GM18511 (cell line): ENCODE measurements at regions not wholly inside any gene's neighbourhood (a gene's known extent, or its start where the extent isn't known, plus 50 kb on each side); places are given as distances from the start of the nearest gene placed in this dataset.
"Not testable (repeated sequence)": the region's sequence is repeated elsewhere in the genome, so short reads cannot be mapped to it uniquely, and the experiment has no call there.

ENCODE experiments used
- ATAC-seq: cut with Tn5 transposase; IDR thresholded peaks from one replicate; pipeline ENCODE4 v1.9.1; 2021; ENCODE audit warnings: mild to moderate bottlenecking, moderate library complexity; ENCODE audit not compliant: unreplicated experiment

DNA sequence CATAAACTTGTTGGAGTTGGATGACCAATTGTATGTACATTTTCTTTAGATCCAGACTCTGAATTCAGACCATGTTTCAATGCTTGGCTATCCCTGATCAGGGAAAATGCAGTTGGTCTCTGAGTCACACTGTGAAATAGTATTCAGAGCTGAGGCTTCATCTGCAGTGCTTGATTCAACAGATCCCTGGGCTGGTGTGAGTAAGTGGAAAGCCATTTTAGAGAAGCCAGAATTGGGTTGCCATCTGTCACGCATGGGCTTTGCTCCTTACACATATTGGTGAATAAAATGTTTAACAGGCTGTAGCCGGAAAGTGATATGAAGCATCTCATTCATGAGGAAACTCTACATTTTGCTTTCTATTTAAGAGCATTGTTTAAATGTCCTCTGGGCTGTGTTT lies 50.0 kb upstream of the ACYP2 start:
- no peak for ATAC-seq

DNA sequence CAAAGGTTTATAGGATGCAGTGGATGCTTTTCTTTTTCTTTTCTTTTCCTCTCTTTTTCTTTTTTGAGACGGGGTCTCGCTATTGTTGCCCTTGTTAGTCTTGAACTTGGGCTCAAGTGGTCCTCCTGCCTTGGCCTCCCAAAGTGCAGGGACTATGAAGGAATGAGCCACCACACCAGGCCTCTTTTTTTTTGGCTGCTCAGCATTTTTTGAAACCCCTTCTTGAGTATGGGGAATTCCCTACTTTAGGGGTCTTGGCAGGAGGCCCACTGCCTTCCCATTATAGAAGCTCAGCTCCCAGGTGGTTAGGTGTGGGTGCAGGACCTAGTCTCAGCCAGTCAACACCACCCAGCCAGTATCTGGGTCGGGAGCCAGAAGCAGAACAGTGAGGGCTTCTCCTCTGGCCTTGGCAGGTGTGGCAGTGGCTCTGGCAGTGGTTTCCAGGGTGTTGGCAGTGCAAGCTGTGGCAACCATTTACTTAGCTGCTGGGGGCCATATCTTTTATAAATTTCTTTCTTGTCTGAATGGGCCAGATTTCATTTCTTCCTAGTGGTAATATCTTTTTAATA lies 51.4 kb upstream of the ACYP2 start:
- ATAC-seq = no peak

DNA sequence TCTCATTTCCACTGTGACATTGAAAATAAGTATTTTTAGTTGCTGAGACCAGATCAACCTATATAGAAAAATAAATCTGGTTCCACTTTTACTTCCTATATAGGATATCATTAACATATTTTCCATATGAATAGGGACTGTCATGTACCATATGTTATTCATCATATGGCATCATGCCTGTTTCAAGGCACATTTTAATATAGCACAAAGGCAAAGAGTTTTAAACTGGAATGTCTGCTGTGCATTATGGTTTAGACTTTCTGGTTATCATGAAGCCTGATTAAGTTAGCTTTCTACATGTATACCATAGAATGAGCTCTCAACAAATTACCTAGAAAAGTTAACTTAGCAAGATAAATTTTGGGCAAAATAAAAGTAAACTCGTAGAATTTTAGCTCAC lies 53.0 kb upstream of the ACYP2 start:
- ATAC-seq = no peak

DNA sequence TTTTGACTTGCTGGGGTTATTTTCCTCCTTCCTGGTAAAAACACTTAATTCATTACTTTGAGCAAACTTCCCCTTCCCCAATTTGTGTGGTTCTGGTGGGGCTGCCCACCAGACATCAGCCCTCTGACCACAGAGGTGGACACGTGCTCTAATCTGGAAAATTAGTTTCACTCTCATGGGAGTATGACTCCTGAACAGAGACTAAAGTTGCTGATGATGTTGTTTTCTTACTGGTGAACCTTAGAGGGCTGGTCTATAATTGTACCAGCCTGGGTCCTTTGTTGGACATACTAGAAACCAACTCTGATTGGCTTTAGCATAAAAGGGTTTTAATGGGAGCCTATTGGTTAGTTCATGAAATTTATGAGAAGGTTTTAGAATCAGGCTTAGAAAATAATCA lies 54.1 kb upstream of the ACYP2 start:
- no peak for ATAC-seq

DNA sequence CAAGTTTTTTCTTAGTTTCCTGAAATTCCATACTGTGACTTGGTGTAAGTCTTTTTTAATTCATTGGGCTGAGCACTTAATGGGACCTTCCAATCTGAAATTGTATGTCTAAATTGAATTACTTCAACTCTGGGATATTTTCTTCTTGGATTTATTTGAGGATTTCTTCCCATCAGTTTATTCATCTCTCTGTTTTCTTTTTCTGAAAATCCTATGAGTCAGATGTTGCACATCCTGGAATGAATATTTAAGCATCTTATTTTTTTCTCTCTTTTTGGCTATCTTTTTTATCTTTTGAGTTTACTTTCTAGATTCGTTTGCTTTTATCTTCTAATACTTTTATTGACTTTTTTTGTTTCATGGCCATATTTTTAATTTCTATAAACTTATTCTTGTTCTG lies 55.4 kb upstream of the ACYP2 start:
- no peak for ATAC-seq

DNA sequence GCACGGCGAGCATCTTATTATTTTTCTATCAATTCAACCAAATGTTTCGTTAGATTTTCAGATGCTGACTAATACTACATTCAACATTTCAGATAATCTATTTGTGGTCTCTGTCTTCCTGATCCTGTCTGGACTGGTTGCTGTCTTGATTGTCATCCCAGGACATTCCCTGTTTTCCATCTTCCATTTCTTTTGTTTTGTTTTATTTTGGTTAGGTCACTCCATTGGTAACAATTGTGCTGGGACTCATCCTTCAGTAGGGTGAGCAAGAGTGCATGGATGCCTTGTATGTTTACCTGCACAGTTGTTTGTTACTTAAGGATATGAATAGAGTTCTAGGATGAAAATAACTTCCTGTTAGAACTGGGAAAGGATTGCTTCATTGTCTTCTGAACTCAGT lies 55.9 kb upstream of the ACYP2 start:
- no peak for ATAC-seq

DNA sequence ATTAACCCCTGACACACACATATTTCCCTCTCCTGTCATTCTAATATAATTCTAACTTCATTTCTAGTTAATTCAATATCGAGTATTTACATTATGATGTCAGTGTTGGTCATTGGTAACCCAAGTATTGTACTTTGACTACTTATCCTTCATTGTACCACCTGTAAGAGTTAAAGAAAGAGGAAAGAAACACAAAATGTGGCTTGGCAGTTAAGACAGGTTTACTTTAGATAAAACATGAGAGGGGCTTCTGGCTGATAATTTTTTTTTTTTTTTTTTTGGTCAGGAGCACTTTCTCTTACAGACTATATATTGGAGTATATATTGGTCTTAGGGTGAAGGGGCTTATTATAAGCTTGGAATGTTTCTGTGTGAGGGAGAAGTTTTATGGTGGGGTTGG lies 57.0 kb upstream of the ACYP2 start:
- no peak for ATAC-seq

DNA sequence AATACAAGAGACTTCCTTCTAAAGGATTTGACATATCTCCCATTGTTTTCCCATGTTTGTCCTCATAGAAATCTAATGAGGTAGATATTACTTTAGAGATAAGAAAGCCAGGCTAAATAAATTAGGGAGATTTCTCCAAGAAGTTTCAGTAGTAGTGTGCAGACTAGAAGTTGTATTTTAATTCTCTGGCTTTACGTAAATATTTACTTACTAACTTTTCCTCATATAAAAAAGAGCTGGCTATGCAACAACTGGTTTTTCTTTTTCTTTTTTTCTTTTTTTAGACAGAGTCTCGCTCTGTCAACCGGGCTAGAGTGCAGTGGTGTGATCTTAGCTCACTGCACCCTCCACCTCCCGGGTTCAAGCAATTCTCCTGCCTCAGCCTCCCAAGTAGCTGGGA lies 60.6 kb upstream of the ACYP2 start:
- no peak for ATAC-seq

DNA sequence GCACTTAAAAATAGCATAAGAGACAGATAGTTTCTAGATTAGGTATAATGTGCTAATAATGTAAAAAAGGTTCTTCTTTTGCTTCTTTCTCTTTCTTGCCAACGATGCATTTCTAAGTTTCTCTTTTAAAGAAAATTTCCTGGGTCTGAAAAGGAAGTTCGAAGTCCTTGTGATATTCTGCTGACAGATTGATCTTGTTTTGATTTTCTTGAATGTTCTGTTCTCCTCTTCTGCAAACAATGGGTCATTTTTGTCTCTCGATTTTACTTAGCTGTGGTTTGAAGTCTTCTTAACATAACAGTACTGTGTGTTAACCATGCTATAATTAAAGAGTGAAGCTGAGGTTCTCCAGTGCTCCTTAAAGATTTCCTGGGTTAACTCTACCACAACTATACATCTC lies 61.1 kb upstream of the ACYP2 start:
- ATAC-seq = peak; percentile 64

DNA sequence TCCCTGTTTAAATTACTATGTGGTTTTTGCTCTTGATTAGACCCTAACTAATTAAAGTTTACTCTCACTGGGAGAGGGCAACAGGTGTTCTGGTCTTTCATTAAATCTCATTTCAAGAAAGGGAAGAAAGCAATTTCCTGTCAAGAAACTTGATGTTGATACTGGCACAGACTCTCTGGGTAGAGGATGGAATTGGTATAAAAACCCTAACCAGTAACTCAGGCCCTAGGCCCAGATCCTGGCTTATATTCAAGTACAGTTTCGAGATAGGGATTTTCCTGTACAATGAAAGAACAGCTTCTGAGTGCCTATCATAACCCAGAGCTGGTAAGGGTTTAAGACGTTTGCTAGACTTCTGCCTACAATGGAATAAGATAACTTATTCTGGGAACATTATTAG lies 61.6 kb upstream of the ACYP2 start:
- peak; percentile 55 for ATAC-seq

DNA sequence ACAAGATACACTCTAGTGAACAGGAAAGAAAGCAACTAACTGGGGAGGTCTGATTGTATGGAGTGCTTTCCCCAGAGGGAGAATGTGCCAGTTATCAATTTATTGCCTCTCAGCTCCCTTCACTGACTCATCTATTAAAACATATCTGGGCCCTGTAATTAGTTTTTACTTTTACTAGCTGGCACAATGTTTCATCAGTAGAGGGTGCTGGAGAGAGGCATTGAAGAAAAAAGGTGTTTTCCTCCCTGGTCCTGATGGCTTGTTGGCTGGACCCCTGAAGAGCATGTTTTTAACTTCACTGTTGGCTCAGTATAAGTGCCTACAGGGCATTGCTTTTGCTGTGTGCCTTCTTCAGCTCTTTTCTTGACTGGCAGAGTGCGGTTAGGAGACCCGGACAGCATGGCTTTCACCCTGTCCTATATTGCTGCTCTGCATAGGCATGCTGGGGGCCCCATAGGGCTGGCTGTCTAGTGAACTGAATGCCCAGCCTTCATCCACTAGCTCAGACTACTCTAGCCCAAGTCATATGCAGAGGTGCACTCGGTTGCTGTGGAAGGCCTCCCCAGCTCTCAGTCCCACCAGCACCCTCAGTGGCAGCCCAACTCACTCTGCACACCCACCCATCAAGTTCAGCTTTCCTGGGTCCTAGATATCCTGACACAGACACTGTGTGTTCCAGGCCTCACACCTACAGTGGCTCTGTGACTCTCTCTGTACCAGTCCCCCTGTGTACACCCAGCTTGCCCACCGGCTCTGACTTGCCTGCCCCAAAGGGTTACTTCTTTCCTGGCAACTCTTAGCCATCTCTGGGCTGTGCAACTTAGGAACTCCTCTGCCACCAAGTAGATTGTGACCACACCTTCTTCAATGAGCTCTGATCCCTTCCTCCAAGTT lies 62.3 kb upstream of the ACYP2 start:
- peak; percentile 34 for ATAC-seq

DNA sequence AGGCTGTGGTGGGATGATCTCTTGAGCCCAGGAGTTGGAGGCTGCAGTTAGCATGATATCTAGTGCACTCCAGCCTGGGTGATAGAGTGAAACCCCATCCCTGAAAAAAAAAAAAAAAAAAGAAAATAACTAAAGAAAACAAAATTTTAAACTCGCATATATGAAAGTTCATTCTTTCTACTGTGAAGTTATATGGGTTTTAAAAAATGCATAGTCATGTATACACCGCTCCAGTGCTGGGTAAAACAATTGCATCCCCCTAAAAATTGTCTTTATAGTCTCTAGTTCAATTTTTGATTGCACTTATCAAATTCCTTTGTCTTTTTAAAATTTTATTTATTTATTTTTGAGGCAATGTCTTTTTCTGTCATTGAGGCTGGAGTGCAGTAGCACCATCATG lies 65.0 kb upstream of the ACYP2 start:
- ATAC-seq = no peak

DNA sequence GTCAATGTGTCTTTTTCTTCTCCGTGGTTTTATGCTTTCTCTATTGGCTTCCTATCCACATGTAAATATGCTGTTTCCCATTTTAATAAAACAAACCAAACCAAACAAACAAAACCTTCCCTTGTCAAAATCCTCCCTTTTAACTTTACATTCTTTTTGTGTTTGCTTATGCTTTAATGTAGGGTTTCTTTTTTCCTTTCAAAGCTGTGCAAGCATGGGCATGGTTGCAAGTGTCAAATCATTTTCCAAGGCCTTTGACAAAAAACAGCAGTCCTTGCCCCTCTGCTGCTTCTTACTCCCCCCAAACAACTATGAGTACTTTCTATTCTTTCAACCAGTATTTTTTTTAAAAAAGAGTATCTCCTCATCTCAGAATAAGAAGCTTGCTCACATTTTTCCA lies 66.0 kb upstream of the ACYP2 start:
- no peak for ATAC-seq

DNA sequence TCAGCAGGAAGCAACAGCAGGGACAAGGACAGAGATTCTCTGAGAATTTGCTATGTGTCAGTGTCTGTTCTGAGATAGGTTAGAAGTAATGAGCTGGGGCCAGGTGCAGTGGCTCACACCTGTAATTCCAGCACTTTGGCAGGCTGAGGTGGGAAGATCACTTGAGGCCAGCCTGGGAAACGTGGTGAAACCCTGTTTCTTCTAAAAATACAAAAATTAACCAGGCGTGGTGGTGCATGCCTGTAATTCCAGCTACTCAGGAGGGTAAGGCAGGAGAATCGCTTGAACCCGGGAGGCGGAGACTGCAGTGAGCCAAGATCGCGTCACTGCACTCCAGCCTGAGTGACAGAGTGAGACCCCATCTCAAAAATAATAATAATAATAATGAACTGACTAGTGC lies 66.5 kb upstream of the ACYP2 start:
- not testable (repeated sequence) for ATAC-seq

DNA sequence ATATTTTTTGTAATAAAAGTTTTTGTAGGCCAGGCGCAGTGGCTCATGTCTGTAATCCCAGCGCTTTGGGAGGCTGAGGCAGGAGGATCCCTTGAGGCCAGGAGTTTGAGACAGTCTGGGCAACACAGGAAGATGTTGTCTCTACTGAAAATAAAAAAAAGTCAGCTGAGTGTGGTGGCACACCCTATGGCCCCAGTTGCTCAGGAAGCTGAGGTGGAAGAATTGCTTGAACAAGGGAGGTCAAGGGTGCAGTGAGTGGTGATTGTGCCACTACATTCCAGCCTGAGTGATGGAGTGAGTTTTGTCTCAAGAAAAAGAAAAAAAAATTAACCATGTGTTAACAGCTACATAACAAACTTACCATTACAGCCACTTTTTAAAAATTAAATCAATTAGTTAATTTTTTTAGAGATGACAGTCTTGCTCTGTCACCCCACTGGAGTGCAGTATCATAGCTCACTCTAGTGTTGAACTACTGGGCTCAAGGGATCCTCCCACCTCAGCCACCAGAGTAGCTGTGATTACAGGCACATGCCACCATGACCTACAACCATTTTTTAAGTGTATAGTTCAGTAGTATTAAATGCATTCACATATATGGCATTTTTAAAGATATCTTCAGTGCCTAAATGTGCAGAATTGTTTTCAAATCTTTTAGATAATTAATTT lies 67.2 kb upstream of the ACYP2 start:
- ATAC-seq = no peak

DNA sequence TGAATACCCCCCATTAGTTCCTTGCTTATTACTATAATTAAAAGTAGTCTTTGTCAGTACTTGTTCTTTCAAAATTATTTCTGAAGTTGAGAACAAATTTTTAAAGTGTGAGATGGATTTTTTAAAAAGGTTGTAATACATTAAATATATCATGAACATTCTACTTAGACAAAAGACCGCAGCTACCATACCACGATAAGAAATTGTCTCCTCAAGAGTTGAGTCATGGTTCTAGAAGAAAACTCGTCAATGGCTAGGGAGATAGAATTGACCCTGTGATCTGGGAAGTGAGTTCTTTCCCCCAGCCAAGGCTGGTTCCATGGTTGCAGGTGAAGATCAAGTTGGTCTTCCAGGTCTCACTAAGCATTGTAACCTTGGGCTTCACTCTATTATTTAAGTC lies 67.8 kb upstream of the ACYP2 start:
- ATAC-seq = no peak

DNA sequence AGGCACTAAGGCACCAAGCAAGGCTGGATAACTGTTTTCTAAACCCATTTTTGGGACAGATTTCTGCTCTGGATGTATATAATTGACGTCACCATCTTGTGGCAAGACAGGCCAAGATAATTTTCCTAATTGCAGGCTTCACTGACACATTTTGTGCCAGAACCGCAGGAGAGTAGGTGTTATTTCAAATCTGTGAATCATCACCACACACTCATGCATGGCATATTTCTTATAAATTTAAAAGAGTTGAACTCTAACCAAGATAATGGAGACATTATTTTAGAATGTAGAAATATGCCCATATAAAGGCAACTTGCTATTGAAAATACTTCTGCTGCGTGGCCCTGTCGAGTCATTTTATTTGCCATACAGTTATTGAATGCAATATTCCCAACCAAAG lies 68.3 kb upstream of the ACYP2 start:
- ATAC-seq = no peak

DNA sequence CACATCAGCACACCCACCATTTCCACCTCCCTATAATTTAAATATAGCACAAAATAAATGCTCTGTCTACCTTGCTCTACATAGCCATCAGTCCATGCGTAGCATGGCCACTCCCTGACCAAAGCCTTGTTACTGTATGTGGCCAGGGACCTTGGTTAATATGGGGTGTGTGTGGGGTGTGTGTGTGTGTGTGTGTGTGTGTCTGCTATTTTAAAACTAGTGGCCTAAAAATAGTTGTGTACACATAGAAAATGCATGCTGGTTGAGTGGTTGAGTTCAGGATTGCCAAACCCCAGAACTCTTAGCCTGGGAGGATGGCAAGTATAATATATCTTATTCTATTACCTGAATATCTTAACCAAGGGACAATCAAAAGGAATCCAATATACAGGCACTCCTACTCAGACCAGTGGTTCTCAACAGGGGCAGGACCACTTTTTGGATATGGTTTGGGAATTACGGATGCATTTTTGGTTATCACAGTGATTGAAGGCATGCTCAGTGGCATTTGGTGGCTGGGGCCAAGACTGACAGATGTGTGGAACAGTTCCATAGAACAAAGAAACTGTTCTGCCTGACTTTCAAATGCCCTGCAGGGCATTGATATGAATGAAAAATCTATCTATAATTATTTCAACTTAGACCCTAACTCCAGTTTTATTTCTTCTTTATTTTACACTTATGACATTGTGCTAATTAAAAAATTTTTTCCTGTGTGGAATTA lies 72.3 kb upstream of the PSME4 start:
- no peak for ATAC-seq

DNA sequence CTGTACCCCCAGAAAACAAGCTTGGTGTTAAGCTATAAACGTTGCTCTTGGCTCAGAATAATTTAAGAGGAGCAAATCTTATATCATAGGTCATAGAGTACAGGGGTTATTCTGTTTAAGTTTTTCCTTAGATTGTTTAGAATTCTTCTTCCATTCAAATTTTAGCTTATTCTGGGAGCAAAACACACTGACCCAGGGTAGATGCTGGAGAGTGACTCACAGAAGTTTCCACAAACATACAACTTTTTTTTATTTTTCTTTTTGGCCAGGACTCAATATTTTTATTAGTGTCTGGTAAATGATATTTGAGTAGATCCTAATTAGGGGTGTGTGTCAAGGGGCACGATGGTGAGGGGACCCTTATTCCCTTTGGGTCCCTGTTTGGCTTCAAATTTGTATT lies 71.5 kb upstream of the PSME4 start:
- no peak for ATAC-seq

DNA sequence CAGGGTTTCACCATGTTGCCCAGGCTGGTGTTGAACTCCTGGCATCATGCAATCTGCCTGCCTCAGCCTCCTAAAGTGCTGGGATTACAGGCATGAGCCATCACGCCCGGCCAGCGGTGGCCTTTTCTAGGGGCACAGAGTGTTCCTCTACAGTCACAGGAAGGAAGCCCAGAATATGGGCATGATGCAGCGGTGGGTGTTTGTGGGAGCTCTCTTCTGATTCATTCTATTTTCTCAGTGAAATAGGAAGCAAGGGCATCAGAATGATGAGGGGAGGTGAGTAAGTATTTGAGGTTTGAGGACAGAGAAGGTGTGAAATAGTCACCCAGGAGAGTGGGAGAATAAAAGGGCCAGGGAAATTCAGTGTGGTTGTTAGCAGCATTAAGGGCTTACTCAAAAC lies 70.3 kb upstream of the PSME4 start:
- no peak for ATAC-seq

DNA sequence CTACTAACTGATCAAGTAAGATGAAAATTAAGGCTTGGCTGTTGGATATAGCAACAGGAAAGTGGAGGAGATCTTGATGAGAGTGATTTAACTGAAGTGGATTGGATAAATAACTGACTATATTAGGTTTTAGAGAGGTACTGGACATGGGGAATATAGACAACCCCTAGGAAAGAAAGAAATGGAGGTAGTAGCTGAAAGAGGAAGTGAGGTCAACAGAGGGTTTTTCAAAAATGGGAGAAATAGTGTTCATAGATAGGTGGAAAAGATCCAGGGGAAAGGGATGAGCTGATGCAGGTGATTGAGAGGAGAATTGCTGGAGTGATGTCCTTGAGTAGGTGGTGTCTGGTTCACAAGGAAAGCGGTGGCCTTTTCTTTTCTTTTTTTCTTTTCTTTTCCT lies 69.9 kb upstream of the PSME4 start:
- ATAC-seq = no peak

DNA sequence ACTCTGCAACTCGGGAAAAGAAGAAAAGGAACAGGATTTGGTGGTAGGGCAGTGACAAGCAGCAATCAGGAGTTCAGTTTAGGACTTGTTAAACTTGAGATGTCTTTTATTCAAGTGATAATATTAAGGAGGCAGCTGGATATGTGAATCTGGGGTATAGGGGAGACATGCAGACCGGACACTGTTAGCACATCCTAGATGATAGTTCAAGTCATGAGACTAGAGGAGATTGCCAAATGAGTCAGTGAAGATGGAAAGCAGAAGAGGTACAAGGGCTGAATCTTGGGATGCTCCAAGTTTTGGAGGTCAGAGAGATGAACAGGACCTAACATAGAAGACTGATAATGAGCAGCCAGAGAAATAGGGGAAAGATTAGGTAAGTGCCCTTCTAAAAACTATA lies 69.5 kb upstream of the PSME4 start:
- ATAC-seq = no peak
